Smooth muscle cell of the brain vasculature (primary cell): ENCODE measurements at regions not wholly inside any gene's neighbourhood (a gene's known extent, or its start where the extent isn't known, plus 50 kb on each side); places are given as distances from the start of the nearest gene placed in this dataset.

Experiments
- DNase-seq: peaks from one replicate; pipeline ENCODE4 v3.0.0-alpha.2; 2012; ENCODE audit warnings: low read depth, low spot score

- no peak for DNase-seq
Measured at GRCh38 chr1:112264010-112264409, 132.0 kb upstream of the CTTNBP2NL start.

- no peak for DNase-seq
Measured at GRCh38 chr1:112264553-112264952, 131.5 kb upstream of the CTTNBP2NL start.

GRCh38 chr1:112265931-112266330 is 130.1 kb upstream of the CTTNBP2NL start:
- DNase-seq: no peak

- no peak for DNase-seq
Measured at GRCh38 chr1:112267206-112267605, 128.8 kb upstream of the CTTNBP2NL start.

GRCh38 chr1:112267929-112268328 is 128.1 kb upstream of the CTTNBP2NL start:
- no peak for DNase-seq

GRCh38 chr1:112268408-112268807 is 127.6 kb upstream of the CTTNBP2NL start:
- DNase-seq: no peak

GRCh38 chr1:112271270-112271669 is 124.7 kb upstream of the CTTNBP2NL start:
- DNase-seq: no peak

GRCh38 chr1:112272101-112272772 is 123.8 kb upstream of the CTTNBP2NL start:
- no peak for DNase-seq

GRCh38 chr1:112284796-112285195 is 111.2 kb upstream of the CTTNBP2NL start:
- no peak for DNase-seq

GRCh38 chr1:112285316-112285715 is 110.7 kb upstream of the CTTNBP2NL start:
- no peak for DNase-seq

GRCh38 chr1:112285746-112286145 is 110.3 kb upstream of the CTTNBP2NL start:
- no peak for DNase-seq

- DNase-seq: peak; percentile 15
Measured at GRCh38 chr1:112296908-112297307, 99.1 kb upstream of the CTTNBP2NL start.

GRCh38 chr1:112297536-112297935 is 98.5 kb upstream of the CTTNBP2NL start:
- DNase-seq: no peak

- DNase-seq: no peak
Measured at GRCh38 chr1:112298558-112298957, 97.5 kb upstream of the CTTNBP2NL start.

GRCh38 chr1:112304126-112304525 is 91.9 kb upstream of the CTTNBP2NL start:
- no peak for DNase-seq

GRCh38 chr1:112304612-112305011 is 91.4 kb upstream of the CTTNBP2NL start:
- no peak for DNase-seq

GRCh38 chr1:112307930-112308591 is 88.0 kb upstream of the CTTNBP2NL start:
- no peak for DNase-seq

- DNase-seq: no peak
Measured at GRCh38 chr1:112308716-112309115, 87.3 kb upstream of the CTTNBP2NL start.

GRCh38 chr1:112309499-112309898 is 86.5 kb upstream of the CTTNBP2NL start:
- no peak for DNase-seq

- DNase-seq: no peak
Measured at GRCh38 chr1:112312315-112312714, 83.7 kb upstream of the CTTNBP2NL start.

GRCh38 chr1:112312879-112313278 is 83.1 kb upstream of the CTTNBP2NL start:
- no peak for DNase-seq

GRCh38 chr1:112316254-112316913 is 79.6 kb upstream of the CTTNBP2NL start:
- DNase-seq: no peak

GRCh38 chr1:112317140-112317539 is 78.9 kb upstream of the CTTNBP2NL start:
- DNase-seq: no peak
